GM18858 (cell line): ENCODE measurements at regions not wholly inside any gene's neighbourhood (a gene's known extent, or its start where the extent isn't known, plus 50 kb on each side); places are given as distances from the start of the nearest gene placed in this dataset.

Source experiments
- ATAC-seq: cut with Tn5 transposase; IDR thresholded peaks from one replicate; pipeline ENCODE4 v1.9.1; 2021; ENCODE audit not compliant: unreplicated experiment

DNA sequence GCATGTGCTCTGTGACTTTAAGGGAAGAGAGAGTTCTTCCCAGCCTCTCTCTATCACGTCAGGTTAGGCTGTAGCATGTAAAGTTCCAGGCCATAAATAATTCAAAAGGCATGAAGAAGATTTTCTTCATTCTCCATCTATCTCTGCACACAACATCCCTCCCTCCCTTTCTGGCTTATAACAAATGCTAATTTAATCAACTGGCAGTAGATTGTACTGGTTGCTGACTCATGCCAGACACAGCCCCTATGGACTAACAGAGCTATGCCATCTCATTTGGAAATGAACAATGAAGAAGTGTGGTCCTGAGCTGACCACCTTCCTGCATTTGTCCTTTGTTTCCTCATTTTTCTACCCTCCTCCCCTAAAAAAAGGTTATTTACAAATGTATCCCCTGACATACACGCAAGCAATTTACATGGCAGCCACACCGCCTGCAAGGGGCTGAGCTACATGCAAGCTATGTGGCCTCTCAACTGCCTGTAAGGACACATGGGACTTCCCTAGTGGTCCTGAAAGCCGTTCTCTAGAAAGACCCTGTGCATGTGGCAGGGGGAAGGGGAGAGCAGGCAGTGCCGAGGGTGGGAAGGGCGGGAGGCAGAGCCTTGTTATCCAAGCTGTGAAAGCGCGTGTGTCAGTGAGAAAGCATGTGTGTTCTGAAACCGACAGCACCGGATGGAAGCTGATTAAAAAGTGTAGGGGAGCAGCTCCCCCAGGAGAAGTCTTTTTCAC is 90.9 kb upstream of the KLF7 start:
- ATAC-seq = no peak

DNA sequence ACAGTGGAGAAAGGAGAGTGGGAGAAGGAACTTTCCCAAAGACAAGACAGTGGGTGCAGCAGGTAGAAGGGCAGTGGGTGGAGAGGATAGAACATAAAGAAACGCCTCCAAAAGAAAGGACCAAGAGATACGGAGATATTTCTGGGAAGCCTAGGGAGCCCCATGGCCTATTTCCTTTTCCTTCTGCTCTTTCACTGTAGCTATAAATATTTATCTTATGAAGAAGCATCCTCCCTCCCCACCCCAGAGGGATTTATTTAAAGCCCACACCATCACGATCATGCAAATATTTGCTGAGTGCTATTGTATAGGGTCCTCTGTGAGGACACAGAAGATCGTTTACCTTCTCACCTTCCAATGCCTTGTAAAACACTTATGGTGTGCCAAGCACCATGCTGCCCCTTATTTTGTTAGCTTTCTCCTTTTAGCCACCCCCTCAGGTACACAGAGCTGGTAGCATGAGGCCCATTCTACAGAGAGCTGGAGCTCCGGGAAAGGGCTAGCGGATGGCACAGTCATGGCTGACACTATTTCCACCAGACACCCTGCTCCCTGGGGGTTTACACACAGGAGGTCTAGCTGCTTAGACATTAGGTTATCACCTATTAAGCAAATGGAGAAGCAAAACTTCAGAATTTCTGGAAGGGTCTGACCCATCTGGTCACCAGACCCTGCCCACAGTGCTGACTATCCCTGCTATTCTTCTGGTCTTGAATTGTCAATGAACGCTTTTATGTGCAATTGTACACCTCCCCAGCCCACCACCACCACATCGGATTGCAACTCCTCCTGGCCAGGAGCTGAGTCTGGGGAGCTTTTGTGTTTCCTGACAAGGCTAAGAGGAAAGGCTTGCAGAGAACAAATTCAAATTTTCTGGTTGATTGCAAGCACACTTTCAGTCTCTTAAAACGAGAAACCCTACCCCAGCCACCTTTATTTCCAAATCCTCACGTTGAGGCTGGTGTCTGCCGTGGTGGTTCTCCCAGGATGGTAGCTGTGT is 91.8 kb upstream of the KLF7 start:
- ATAC-seq = no peak

DNA sequence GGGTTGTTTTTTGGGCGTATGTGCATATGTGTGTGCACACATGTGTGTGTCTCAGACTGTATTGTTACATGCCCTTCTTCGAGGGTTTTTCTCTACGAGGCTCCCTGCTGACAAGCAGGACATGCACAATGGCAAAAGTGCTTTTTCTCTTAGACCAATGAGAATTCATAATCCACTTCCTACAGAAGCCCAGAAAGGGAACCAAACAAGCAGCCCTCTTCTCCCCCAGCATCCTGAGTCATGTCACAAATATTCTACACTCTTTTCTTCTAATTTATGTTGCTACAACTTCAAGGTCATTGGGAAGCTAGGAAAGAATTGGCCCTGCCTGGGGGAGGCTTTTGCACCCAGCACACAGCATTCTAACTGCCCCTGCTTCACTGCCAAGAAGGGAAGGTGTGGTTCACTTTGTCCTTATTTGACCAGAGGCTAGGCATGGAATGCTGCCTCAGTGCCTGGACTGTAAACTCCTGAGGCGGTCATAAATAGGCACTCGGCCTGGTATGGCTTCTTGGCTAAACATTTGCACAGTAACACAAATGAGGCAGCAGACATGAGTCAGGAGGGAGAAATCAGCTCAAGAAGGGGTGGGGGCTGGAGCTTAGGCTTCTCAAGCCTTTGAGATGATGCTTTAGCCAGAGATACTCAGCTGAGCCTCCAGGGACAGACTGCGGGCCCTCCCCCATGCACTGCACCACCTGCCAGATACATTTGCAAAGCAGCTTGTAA is 92.7 kb upstream of the KLF7 start:
- ATAC-seq = no peak

DNA sequence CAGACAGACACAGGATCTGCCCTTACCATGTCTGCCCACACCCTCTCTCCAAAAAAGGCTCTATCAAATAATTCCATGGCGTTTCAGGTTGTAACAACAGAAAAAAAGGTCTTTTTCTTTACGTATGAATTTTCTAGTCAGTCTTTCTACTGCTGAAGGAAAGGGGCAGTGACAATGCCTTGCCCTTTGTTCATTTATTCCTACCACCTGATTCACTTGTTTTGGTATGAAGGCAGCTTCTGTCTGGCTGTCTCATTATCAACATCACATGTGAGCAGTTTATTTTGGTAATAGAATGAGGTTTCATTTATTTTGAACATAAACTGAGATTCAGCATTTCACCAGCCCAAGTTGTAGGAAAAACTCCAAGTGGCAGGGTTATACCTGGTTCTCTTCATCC is 94.3 kb upstream of the KLF7 start:
- no peak for ATAC-seq

DNA sequence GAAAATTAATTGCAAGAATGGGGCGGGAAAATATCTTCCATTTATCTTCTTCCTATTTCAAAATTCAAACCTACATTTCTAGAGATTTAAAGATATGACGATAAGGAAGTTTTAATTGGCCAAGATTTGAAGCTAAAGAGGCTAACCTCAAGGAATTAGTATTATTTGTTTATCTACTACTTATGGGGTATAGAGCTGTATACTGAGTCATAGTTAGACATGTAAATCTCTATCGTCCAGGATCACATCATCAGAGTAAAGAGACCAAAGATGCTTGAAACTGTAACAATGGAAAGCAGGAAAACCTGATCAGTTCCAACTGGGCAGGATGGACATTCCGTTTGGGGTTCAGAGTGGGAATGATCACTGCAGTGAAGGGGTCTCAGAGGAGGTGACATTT is 95.2 kb upstream of the KLF7 start:
- ATAC-seq = no peak

- ATAC-seq = no peak
Observed at GRCh38 chr2:207264310-207264709, 98.6 kb upstream of the KLF7 start.

DNA sequence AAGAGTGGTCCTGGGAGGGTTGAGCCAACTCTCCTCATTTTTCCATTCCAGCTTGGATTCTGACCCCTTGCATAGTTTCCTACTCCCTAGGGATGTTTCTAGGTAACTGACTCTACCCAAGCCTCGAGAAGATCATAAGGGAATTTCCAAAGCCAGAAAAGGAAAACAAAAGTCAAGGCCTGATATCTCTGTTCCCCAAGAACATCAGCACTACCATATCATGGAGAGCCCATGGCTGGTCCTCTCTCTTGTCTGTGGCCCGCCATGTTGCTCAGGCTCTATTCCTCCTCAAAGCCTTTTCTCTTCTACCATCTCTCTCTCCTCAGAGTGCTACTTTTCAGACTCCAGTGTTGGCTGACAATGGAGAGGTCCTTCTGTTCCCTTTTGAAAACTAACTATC is 99.6 kb upstream of the KLF7 start:
- ATAC-seq = no peak

DNA sequence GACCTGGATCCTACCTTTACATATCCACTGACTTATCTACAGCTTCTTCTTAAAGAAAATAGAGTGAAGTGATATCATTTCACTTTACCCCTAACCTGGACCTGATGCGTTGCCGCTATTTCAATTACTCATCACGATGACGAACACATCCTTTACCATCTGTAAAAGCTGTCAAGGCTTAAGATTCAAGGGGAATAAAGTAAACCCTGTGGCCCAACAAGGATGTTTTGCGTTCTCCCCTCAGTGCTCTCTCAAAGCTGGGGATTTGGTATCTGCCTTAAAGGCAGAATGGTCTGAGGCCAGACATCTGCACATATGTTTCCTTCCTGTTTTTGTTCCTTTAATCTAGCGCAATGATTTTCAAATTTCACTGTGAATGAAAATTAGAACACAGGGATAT is 100.1 kb upstream of the KLF7 start:
- ATAC-seq = no peak

DNA sequence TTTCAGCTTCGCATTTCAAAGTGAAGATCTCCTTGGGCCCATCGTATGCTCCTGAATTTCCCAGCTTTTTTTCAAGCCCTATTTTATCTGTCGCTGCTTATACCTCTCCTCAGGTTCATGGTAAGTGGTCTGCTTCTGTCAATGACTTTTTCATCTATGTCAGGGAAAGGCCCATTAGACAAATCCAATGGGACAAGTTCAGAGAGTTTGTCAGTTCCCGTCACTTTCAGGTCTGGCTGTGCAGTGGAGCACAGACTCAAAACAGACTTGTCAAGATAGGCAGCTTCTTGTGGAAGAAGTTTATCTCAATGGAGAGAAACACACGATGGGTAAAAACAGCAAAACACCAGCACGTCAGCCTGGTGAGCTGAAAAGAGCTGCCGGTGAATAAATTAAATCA is 100.9 kb upstream of the KLF7 start:
- no peak for ATAC-seq

- no peak for ATAC-seq
Observed at GRCh38 chr2:207269038-207269437, 103.3 kb upstream of the KLF7 start.

- no peak for ATAC-seq
Observed at GRCh38 chr2:207274530-207275189, 108.9 kb upstream of the KLF7 start.

DNA sequence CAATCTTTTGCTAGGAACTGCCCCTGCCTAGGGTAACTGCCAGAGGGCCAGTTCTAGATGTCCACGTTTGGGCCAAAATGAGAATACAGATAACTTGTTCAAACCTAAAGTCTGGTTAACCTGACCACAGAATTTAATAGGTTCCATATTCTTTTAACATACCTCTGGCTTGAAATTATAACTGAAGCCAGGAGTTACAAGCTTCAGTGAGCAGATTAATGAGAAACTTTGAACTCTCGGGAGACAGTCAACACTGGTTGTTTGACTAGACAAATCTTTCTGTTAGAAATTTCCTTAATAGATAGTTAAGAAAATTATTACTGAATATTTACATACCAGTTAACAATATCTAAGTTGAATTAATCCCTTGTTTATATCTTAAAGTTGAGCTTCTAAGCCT is 110.0 kb upstream of the KLF7 start:
- no peak for ATAC-seq

DNA sequence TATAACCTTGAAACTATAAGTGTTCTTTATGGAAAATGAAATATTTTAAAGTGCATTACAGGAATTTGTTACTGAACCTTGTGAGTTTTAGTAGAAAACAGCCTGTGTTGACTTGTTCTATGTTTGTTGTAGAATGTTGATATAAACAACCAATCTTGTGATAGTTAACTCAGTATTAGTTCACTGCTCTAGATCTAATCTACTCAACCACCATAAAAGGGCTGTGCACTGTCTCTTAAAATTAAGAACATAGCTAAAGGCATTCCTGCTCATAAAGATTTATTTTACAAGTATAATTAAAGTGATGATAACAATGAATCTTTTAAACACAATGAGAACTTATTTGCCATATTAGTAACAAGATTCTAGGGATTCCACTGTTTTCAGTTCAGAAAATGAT is 110.5 kb upstream of the KLF7 start:
- no peak for ATAC-seq

- ATAC-seq = no peak
Observed at GRCh38 chr2:207276858-207277257, 111.1 kb upstream of the KLF7 start.

- no peak for ATAC-seq
Observed at GRCh38 chr2:207279520-207279919, 113.8 kb upstream of the KLF7 start.

DNA sequence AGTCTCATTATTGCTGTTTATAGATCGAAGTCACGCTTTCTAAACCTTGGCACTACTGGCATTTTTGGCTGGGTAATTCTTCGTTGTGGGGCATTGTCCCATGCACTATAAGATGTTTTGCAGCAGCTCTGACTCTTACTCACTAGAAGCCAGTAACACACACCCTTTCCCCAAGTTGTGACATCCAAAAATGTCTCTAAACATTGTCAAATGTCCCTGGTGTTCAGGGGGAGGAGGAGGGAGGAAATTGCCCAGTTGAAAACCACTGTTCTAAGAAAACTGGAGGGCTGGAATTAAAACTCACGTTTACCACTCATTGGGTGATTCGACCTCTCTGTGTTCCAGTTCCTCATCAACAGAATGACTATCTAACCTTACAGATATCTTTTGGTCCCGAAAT is 115.7 kb upstream of the KLF7 start:
- ATAC-seq = no peak

DNA sequence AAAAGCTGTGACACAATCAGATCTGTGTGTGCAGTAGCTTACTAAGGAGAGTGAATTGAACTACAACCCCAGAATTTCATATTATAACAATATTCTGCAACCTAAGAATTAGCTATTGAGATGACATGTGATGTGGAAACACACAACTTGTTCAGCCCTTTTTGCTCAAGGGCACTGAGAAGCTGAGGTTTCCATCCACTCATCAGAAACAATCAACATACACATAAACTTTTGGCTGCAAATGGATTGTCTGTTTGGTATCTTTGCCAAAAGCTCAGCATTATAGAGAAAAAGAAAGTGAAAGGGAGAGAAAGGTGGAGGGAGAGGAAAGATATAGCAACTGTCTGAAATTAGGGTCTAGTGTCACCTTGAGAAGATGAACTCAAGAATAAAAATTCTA is 117.2 kb upstream of the KLF7 start:
- no peak for ATAC-seq

- ATAC-seq = no peak
Observed at GRCh38 chr2:207283356-207283755, 117.6 kb upstream of the KLF7 start.

- ATAC-seq = no peak
Observed at GRCh38 chr2:207284556-207285472, 119.1 kb upstream of the KLF7 start.

DNA sequence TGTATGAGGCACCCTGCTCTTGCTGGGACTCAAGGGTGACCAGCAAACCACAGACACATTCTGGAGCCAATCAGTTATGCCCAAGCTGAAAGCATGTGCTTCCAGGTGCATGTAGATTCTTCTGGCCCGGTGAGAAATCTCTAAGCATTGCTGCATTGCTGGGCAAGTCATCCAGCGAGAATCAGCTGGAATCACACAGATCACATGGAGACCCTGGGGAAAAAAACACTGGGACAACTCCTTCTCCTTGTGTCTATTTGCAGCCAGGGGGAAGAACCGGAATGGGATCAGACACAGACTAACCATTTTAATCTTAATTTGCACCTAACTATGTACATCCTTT is 119.7 kb upstream of the KLF7 start:
- no peak for ATAC-seq
